Lower leg skin (tissue), 3 donors: ENCODE measurements at regions not wholly inside any gene's neighbourhood (a gene's known extent, or its start where the extent isn't known, plus 50 kb on each side); places are given as distances from the start of the nearest gene placed in this dataset.

ENCODE experiments used
- CTCF ChIP-seq, 3 donors: fragments of 450-650 bp; IDR thresholded peaks; one replicate each; pipeline ENCODE4 v1.5.1; 2016; ENCODE audit warnings: antibody characterized with exemption in 3 of 3, mild to moderate bottlenecking in 3 of 3, moderate library complexity in 2 of 3
- POLR2A ChIP-seq, 2 donors: fragments of 450-650 bp; IDR thresholded peaks; one replicate each; pipeline ENCODE4 v1.6.1; 2016 to 2017; ENCODE audit warnings: antibody characterized with exemption in 2 of 2, mild to moderate bottlenecking in 1 of 2, moderate library complexity in 1 of 2

- TF ChIP-seq CTCF (IDR thresholded peaks at IDR 0.05) (no peak), POLR2A (IDR thresholded peaks at IDR 0.05) (no peak)
Observed at GRCh38 chr16:5971924-5972323, 874.3 kb upstream of the EEF2KMT start.
